GM12878 (cell line): ENCODE measurements at regions not wholly inside any gene's neighbourhood (a gene's known extent, or its start where the extent isn't known, plus 50 kb on each side); places are given as distances from the start of the nearest gene placed in this dataset.
A peak's percentile ranks its signal among the peaks of the same experiment; 100 is the strongest.

ENCODE experiments used
- IKZF1 ChIP-seq: fragments of 450-650 bp; conservative IDR thresholded peaks from 2 replicates; pipeline ENCODE4 v1.6.1; 2017; ENCODE audit warnings: antibody characterized with exemption, mild to moderate bottlenecking
- PML ChIP-seq: IDR thresholded peaks from 2 replicates; pipeline ENCODE4 v1.6.1; 2012; ENCODE audit warnings: low read length, inconsistent platforms
- RCOR1 ChIP-seq: conservative IDR thresholded peaks from 2 replicates; pipeline ENCODE4 v1.6.1; 2012; ENCODE audit warnings: low read depth, low read length, improper control_type of control experiment
- STAT3 ChIP-seq: IDR thresholded peaks from 2 replicates; pipeline ENCODE4 v1.6.1; 2011; ENCODE audit warnings: low read depth, low read length, improper control_type of control experiment
- TARDBP ChIP-seq: IDR thresholded peaks from 2 replicates; pipeline ENCODE4 v1.6.1; 2016; ENCODE audit warnings: borderline replicate concordance
- ZNF207 ChIP-seq: fragments of 450-650 bp; IDR thresholded peaks from 2 replicates; pipeline ENCODE4 v1.6.1; 2014; ENCODE audit warnings: antibody characterized with exemption, mild to moderate bottlenecking, borderline replicate concordance
- ZSCAN29 ChIP-seq: fragments of 450-650 bp; IDR thresholded peaks from 2 replicates; pipeline ENCODE4 v1.6.1; 2017; ENCODE audit warnings: mild to moderate bottlenecking, moderate library complexity
- TF ChIP-seq, protein P1 (sequence below): fragments of 450-650 bp; formaldehyde crosslinking; IDR thresholded peaks from 2 replicates; pipeline ENCODE4 v1.4.0; 2022; ENCODE audit warnings: mild to moderate bottlenecking, moderate library complexity
- TF ChIP-seq, protein P2 (sequence below): IDR thresholded peaks from 2 replicates; pipeline ENCODE4 v1.6.1; 2011; ENCODE audit warnings: borderline replicate concordance, low read depth, mild to moderate bottlenecking, moderate library complexity, mixed read lengths, low read length; ENCODE audit not compliant: insufficient read depth; ENCODE audit errors: extremely low read length
- TF ChIP-seq, protein P3 (sequence below): fragments of 450-650 bp; IDR thresholded peaks from 2 replicates; pipeline ENCODE4 v1.6.1; 2016; ENCODE audit warnings: mild to moderate bottlenecking, moderate library complexity, borderline replicate concordance
- TF ChIP-seq, protein P4 (sequence below), 3 experiments: IDR thresholded peaks in 2 of 3; conservative IDR thresholded peaks in 1 of 3; 2 replicates each; pipeline ENCODE4 v1.5.1; 2011; ENCODE audit warnings: low read depth in 3 of 3, low read length in 3 of 3, mild to moderate bottlenecking in 3 of 3, control low read depth in 2 of 3, moderate library complexity in 2 of 3, inconsistent platforms in 1 of 3, mixed read lengths in 1 of 3; ENCODE audit not compliant: control insufficient read depth in 2 of 3, insufficient read depth in 1 of 3; ENCODE audit errors: extremely low read depth in 1 of 3
- TF ChIP-seq, protein P5 (sequence below): fragments of 450-650 bp; IDR thresholded peaks from 2 replicates; pipeline ENCODE4 v1.6.1; 2016; ENCODE audit warnings: mild to moderate bottlenecking

DNA sequence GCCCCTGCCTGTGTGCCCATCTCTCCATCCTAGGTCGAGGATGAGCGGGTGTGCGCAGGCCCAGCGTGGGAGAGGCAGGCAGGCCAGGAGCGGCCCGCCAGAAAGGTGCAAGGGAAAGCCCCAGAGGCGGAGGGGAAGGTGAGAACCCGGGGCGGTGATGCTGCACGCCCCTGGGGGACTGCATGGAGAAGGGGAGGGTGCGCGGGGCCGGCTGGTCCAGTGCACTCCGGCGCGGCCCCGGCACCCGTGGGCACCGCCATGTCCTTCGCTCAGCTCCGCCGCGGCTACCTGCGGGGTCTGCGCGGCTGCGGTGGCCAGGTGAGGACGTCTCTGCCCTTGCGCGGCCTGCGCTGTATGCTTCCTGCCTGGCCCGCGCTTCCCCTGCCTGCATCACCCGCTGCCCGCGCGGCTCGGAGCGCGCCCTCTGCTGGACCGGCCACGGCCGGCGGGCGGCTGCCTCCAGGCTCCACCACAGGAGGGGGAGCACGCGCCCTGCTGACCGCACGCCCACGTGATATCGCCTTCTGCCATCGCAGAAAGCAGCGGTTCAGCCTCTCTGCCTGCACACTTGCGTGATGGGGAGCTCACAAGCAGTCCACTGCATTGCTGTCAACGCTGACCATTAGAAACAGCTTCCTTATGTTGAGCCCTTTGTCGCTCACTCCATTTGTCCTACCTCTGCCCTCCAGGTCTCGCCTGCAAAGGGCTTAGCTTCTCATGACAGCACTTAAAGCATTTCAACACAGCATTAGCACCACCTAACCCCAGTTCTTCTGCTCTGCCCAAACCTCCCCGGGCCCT is 73.9 kb downstream of the CXCL12 start (continued):
- TF ChIP-seq, protein P1, sequence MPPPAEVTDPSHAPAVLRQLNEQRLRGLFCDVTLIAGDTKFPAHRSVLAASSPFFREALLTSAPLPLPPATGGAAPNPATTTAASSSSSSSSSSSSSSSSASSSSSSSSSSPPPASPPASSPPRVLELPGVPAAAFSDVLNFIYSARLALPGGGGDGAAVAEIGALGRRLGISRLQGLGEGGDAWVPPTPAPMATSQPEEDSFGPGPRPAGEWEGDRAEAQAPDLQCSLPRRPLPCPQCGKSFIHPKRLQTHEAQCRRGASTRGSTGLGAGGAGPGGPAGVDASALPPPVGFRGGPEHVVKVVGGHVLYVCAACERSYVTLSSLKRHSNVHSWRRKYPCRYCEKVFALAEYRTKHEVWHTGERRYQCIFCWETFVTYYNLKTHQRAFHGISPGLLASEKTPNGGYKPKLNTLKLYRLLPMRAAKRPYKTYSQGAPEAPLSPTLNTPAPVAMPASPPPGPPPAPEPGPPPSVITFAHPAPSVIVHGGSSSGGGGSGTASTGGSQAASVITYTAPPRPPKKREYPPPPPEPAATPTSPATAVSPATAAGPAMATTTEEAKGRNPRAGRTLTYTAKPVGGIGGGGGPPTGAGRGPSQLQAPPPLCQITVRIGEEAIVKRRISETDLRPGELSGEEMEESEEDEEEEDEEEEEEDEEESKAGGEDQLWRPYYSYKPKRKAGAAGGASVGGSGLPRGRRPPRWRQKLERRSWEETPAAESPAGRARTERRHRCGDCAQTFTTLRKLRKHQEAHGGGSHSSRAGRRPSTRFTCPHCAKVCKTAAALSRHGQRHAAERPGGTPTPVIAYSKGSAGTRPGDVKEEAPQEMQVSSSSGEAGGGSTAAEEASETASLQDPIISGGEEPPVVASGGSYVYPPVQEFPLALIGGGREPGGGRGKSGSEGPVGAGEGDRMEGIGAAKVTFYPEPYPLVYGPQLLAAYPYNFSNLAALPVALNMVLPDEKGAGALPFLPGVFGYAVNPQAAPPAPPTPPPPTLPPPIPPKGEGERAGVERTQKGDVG: no peak
- TF ChIP-seq STAT3: no peak
- TF ChIP-seq PML: no peak
- TF ChIP-seq, protein P2, sequence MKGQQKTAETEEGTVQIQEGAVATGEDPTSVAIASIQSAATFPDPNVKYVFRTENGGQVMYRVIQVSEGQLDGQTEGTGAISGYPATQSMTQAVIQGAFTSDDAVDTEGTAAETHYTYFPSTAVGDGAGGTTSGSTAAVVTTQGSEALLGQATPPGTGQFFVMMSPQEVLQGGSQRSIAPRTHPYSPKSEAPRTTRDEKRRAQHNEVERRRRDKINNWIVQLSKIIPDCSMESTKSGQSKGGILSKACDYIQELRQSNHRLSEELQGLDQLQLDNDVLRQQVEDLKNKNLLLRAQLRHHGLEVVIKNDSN: peak; percentile 91
- TF ChIP-seq ZSCAN29: no peak
- no peak for TF ChIP-seq ZNF207
- TF ChIP-seq, protein P3, sequence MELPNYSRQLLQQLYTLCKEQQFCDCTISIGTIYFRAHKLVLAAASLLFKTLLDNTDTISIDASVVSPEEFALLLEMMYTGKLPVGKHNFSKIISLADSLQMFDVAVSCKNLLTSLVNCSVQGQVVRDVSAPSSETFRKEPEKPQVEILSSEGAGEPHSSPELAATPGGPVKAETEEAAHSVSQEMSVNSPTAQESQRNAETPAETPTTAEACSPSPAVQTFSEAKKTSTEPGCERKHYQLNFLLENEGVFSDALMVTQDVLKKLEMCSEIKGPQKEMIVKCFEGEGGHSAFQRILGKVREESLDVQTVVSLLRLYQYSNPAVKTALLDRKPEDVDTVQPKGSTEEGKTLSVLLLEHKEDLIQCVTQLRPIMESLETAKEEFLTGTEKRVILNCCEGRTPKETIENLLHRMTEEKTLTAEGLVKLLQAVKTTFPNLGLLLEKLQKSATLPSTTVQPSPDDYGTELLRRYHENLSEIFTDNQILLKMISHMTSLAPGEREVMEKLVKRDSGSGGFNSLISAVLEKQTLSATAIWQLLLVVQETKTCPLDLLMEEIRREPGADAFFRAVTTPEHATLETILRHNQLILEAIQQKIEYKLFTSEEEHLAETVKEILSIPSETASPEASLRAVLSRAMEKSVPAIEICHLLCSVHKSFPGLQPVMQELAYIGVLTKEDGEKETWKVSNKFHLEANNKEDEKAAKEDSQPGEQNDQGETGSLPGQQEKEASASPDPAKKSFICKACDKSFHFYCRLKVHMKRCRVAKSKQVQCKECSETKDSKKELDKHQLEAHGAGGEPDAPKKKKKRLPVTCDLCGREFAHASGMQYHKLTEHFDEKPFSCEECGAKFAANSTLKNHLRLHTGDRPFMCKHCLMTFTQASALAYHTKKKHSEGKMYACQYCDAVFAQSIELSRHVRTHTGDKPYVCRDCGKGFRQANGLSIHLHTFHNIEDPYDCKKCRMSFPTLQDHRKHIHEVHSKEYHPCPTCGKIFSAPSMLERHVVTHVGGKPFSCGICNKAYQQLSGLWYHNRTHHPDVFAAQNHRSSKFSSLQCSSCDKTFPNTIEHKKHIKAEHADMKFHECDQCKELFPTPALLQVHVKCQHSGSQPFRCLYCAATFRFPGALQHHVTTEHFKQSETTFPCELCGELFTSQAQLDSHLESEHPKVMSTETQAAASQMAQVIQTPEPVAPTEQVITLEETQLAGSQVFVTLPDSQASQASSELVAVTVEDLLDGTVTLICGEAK: no peak
- TF ChIP-seq, protein P4, sequence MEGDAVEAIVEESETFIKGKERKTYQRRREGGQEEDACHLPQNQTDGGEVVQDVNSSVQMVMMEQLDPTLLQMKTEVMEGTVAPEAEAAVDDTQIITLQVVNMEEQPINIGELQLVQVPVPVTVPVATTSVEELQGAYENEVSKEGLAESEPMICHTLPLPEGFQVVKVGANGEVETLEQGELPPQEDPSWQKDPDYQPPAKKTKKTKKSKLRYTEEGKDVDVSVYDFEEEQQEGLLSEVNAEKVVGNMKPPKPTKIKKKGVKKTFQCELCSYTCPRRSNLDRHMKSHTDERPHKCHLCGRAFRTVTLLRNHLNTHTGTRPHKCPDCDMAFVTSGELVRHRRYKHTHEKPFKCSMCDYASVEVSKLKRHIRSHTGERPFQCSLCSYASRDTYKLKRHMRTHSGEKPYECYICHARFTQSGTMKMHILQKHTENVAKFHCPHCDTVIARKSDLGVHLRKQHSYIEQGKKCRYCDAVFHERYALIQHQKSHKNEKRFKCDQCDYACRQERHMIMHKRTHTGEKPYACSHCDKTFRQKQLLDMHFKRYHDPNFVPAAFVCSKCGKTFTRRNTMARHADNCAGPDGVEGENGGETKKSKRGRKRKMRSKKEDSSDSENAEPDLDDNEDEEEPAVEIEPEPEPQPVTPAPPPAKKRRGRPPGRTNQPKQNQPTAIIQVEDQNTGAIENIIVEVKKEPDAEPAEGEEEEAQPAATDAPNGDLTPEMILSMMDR (IDR thresholded peaks at IDR 0.05 in 2 of 3, conservative IDR thresholded peaks at IDR 0.05 in 1 of 3; ENCODE audit: control insufficient read depth in 2 of 3, extremely low read depth in 1 of 3, insufficient read depth in 1 of 3, low read depth in 3 of 3, low read length in 3 of 3): peak; percentile 65 to 84 (median 66); a peak in 5 of 6 replicates
- TF ChIP-seq IKZF1: peak; percentile 68
- TF ChIP-seq TARDBP: no peak
- no peak for TF ChIP-seq RCOR1
- TF ChIP-seq, protein P5, sequence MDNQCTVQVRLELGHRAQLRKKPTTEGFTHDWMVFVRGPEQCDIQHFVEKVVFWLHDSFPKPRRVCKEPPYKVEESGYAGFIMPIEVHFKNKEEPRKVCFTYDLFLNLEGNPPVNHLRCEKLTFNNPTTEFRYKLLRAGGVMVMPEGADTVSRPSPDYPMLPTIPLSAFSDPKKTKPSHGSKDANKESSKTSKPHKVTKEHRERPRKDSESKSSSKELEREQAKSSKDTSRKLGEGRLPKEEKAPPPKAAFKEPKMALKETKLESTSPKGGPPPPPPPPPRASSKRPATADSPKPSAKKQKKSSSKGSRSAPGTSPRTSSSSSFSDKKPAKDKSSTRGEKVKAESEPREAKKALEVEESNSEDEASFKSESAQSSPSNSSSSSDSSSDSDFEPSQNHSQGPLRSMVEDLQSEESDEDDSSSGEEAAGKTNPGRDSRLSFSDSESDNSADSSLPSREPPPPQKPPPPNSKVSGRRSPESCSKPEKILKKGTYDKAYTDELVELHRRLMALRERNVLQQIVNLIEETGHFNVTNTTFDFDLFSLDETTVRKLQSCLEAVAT: peak; percentile 31; the same call in 1 of the 2 replicates
